ENCODE measurements at regions not wholly inside any gene's neighbourhood (a gene's known extent, or its start where the extent isn't known, plus 50 kb on each side); places are given as distances from the start of the nearest gene placed in this dataset.

- TF ChIP-seq, protein P1, sequence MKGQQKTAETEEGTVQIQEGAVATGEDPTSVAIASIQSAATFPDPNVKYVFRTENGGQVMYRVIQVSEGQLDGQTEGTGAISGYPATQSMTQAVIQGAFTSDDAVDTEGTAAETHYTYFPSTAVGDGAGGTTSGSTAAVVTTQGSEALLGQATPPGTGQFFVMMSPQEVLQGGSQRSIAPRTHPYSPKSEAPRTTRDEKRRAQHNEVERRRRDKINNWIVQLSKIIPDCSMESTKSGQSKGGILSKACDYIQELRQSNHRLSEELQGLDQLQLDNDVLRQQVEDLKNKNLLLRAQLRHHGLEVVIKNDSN (IDR thresholded peaks at IDR 0.05) = no peak
- TF ChIP-seq EP300 (IDR thresholded peaks at IDR 0.05; ENCODE audit: borderline replicate concordance) (no peak), CEBPB (IDR thresholded peaks at IDR 0.05) (no peak), ZBTB7A (IDR thresholded peaks at IDR 0.05; ENCODE audit: low read depth) (no peak), EGR1 (IDR thresholded peaks at IDR 0.05) (no peak), REST (IDR thresholded peaks at IDR 0.05; ENCODE audit: low read depth) (no peak), MAX (IDR thresholded peaks at IDR 0.05) (no peak), NFIC (IDR thresholded peaks at IDR 0.05) (no peak), CREB1 (IDR thresholded peaks at IDR 0.05; ENCODE audit: low read depth) (no peak), RAD21 (IDR thresholded peaks at IDR 0.05; ENCODE audit: low read depth) (no peak), YY1 (IDR thresholded peaks at IDR 0.05; ENCODE audit: low read depth) (no peak), TEAD4 (IDR thresholded peaks at IDR 0.05) (no peak), FOXM1 (IDR thresholded peaks at IDR 0.05; ENCODE audit: borderline replicate concordance, low read depth) (no peak), TCF12 (IDR thresholded peaks at IDR 0.05; ENCODE audit: low read depth) (no peak), TAF1 (IDR thresholded peaks at IDR 0.05; ENCODE audit: low read depth) (no peak)
These were observed 1353.4 kb upstream of the GOT2 start for GRCh38 chr16:60087530-60087929.

DNA sequence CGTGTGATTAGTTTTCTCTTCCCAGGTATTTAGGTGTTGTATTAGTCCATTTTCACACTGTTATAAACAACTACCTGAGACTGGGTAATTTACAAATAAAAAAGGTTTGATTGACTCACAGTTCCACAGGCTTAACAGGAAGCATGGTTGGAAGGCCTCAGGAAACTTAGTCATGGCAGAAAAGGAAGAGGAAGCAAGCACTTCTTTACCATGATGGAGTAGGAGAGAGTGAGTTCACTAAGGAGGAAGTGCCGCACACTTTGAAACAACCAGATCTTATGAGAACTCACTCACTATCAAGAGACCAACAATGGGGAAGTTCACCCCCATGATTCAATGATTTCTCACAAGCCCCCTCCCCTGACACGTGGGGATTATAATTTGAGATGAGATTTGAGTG, 1343.7 kb upstream of the GOT2 start:
- TF ChIP-seq ZBTB7A (IDR thresholded peaks at IDR 0.05; ENCODE audit: low read depth) (no peak), MAX (IDR thresholded peaks at IDR 0.05) (no peak), EGR1 (IDR thresholded peaks at IDR 0.05) (no peak), RAD21 (IDR thresholded peaks at IDR 0.05; ENCODE audit: low read depth) (no peak), EP300 (IDR thresholded peaks at IDR 0.05; ENCODE audit: borderline replicate concordance) (no peak), REST (IDR thresholded peaks at IDR 0.05; ENCODE audit: low read depth) (no peak), YY1 (IDR thresholded peaks at IDR 0.05; ENCODE audit: low read depth) (no peak), TAF1 (IDR thresholded peaks at IDR 0.05; ENCODE audit: low read depth) (no peak), TCF12 (IDR thresholded peaks at IDR 0.05; ENCODE audit: low read depth) (no peak), NFIC (IDR thresholded peaks at IDR 0.05) (no peak), CREB1 (IDR thresholded peaks at IDR 0.05; ENCODE audit: low read depth) (no peak), FOXM1 (IDR thresholded peaks at IDR 0.05; ENCODE audit: borderline replicate concordance, low read depth) (no peak), TEAD4 (IDR thresholded peaks at IDR 0.05) (no peak), CEBPB (IDR thresholded peaks at IDR 0.05) (no peak)
- TF ChIP-seq, protein P1 (IDR thresholded peaks at IDR 0.05) = no peak

DNA sequence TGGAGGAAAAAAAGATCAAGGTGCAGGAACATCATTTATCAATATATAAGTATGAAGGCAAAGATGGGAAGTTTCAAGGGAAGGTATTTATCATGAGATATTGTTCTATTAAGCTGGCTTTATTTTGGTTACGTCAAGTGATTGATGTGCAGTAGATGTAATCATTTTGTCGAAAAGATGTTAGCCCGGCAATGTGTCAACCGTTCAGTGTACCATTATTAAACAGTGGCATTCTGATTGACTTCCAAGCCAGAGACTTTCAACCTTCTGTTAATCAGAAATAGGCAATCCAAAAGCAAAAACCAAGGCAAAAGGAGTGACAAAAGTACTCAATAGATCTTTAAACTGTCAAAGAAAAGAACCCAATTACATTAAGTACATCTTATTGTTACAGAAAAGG, 1340.3 kb upstream of the GOT2 start:
- TF ChIP-seq TEAD4 (IDR thresholded peaks at IDR 0.05) (no peak), CEBPB (IDR thresholded peaks at IDR 0.05) (no peak), NFIC (IDR thresholded peaks at IDR 0.05) (no peak), FOXM1 (IDR thresholded peaks at IDR 0.05; ENCODE audit: borderline replicate concordance, low read depth) (no peak), RAD21 (IDR thresholded peaks at IDR 0.05; ENCODE audit: low read depth) (no peak)

- TF ChIP-seq EGR1 (IDR thresholded peaks at IDR 0.05) = no peak
- no peak for TF ChIP-seq REST (IDR thresholded peaks at IDR 0.05; ENCODE audit: low read depth)
- TF ChIP-seq RAD21 (IDR thresholded peaks at IDR 0.05; ENCODE audit: low read depth) = no peak
- TF ChIP-seq CEBPB (IDR thresholded peaks at IDR 0.05) = no peak
- TF ChIP-seq FOXM1 (IDR thresholded peaks at IDR 0.05; ENCODE audit: borderline replicate concordance, low read depth) = no peak
- TF ChIP-seq TCF12 (IDR thresholded peaks at IDR 0.05; ENCODE audit: low read depth) = no peak
- no peak for TF ChIP-seq ZBTB7A (IDR thresholded peaks at IDR 0.05; ENCODE audit: low read depth)
- no peak for TF ChIP-seq YY1 (IDR thresholded peaks at IDR 0.05; ENCODE audit: low read depth)
- no peak for TF ChIP-seq TEAD4 (IDR thresholded peaks at IDR 0.05)
- TF ChIP-seq NFIC (IDR thresholded peaks at IDR 0.05) = no peak
These were observed 1339.3 kb upstream of the GOT2 start for GRCh38 chr16:60073376-60073775.
